ENCODE measurements at regions not wholly inside any gene's neighbourhood (a gene's known extent, or its start where the extent isn't known, plus 50 kb on each side); places are given as distances from the start of the nearest gene placed in this dataset.

DNA sequence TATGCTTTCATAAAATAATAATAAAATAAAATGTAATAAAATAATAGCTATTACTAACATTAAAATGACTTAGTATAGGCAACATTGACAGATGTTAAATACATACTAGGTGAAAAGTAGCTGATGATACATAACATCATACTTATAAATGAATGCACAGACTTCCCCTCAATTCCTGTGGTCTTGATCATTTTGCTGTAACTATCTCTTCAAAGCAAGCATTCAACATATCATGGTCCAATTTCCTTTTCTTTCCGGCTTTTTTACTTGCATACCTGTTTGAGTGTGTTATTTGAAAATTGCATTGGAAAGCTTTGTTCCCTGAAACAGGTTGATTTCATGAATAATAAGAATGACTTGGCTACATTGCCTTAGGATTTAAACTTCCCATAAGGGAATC, 309.3 kb downstream of the HDGFL1 start:
- TF ChIP-seq, protein P1, sequence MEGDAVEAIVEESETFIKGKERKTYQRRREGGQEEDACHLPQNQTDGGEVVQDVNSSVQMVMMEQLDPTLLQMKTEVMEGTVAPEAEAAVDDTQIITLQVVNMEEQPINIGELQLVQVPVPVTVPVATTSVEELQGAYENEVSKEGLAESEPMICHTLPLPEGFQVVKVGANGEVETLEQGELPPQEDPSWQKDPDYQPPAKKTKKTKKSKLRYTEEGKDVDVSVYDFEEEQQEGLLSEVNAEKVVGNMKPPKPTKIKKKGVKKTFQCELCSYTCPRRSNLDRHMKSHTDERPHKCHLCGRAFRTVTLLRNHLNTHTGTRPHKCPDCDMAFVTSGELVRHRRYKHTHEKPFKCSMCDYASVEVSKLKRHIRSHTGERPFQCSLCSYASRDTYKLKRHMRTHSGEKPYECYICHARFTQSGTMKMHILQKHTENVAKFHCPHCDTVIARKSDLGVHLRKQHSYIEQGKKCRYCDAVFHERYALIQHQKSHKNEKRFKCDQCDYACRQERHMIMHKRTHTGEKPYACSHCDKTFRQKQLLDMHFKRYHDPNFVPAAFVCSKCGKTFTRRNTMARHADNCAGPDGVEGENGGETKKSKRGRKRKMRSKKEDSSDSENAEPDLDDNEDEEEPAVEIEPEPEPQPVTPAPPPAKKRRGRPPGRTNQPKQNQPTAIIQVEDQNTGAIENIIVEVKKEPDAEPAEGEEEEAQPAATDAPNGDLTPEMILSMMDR (conservative IDR thresholded peaks at IDR 0.05 in 1 of 2, IDR thresholded peaks at IDR 0.05 in 1 of 2; ENCODE audit: low read depth in 1 of 2, low read length in 2 of 2), result no peak
- TF ChIP-seq EZH2 (IDR thresholded peaks at IDR 0.05; ENCODE audit: low read length, missing control alignments), result no peak
